ENCODE measurements at regions not wholly inside any gene's neighbourhood (a gene's known extent, or its start where the extent isn't known, plus 50 kb on each side); places are given as distances from the start of the nearest gene placed in this dataset.

DNA sequence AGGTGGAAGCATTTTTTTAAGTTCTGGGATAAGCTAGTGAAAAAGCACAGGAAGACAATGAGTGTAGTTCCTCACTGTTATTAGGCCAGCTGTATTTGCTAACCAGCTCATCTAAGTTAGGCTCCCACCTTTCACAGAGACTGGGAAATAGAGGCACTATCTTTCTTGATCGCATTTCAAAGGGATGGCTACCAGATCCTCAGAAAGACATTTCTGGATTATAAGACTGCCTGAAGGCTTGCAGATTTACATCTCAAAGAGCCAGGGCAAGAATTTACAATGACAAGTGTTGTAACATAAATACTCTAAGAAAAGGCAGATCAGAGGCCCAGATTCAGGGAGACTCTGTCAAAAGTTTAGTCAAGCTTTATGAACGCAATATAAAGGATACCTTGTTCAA, 1005.5 kb downstream of the PCDH9 start:
- Histone ChIP-seq H3K27ac (ENCODE audit: low read depth) (no peak overlapping the region), H3K4me3 (no peak overlapping the region; the same call in 1 of the 2 replicates), H3F3A (replicated peaks; ENCODE audit: low read depth) (no peaks in the 10 kb centered on the region), H3K79me2 (replicated peaks; ENCODE audit: insufficient read depth) (no peaks in the 10 kb centered on the region), H4K20me1 (replicated peaks; ENCODE audit: insufficient read depth) (peaks cover 5% of the 10 kb centered on the region), H3K4me2 (peak overlapping the region; percentile 18; the same call in 1 of the 2 replicates), H3K36me3 (ENCODE audit: insufficient read depth) (no peaks in the 10 kb centered on the region), H2AFZ (no peak overlapping the region), H3K27me3 (ENCODE audit: insufficient read depth) (peaks cover 64% of the 10 kb centered on the region), H3K4me1 (ENCODE audit: insufficient read depth) (peaks cover 43% of the 10 kb centered on the region), H3K9me2 (ENCODE audit: insufficient read depth) (no peaks in the 10 kb centered on the region)
- H3K9me3 Mint-ChIP-seq: no peaks in the 10 kb centered on the region; the same call in 2 of the 3 replicates
- DNase-seq (ENCODE audit: low spot score) (peak; percentile 90), ATAC-seq (peak; percentile 94)
- no peak for TF ChIP-seq EZH2 (IDR thresholded peaks at IDR 0.05; ENCODE audit: low read depth, unreplicated experiment)
- peak; percentile 89 for TF ChIP-seq NANOG (IDR thresholded peaks at IDR 0.05; ENCODE audit: borderline replicate concordance)
- no peak for TF ChIP-seq JUNB (IDR thresholded peaks at IDR 0.05; ENCODE audit: unreplicated experiment)
- 0 out of 2 replicates have a peak, but pooled peaks have one; percentile 3 for TF ChIP-seq CREB1 (CRISPR knock-in tag; IDR thresholded peaks at IDR 0.05; ENCODE audit: low read depth)
- TF ChIP-seq, protein P1, sequence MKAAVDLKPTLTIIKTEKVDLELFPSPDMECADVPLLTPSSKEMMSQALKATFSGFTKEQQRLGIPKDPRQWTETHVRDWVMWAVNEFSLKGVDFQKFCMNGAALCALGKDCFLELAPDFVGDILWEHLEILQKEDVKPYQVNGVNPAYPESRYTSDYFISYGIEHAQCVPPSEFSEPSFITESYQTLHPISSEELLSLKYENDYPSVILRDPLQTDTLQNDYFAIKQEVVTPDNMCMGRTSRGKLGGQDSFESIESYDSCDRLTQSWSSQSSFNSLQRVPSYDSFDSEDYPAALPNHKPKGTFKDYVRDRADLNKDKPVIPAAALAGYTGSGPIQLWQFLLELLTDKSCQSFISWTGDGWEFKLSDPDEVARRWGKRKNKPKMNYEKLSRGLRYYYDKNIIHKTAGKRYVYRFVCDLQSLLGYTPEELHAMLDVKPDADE (IDR thresholded peaks at IDR 0.05): 0 out of 2 replicates have a peak, but pooled peaks have one; percentile 32
- TF ChIP-seq EZH2phosphoT487 (IDR thresholded peaks at IDR 0.05; ENCODE audit: unreplicated experiment): no peak
- peak; percentile 89 for TF ChIP-seq POLR2AphosphoS5 (IDR thresholded peaks at IDR 0.05; ENCODE audit: low read depth)
- peaks cover 44% of the 10 kb centered on the region for H3K4me1 Mint-ChIP-seq
- H3K27me3 Mint-ChIP-seq (ENCODE audit: insufficient read depth, low read depth, poor library complexity): peaks cover 55% of the 10 kb centered on the region
- no peak overlapping the region for H3K27ac Mint-ChIP-seq
- no peak overlapping the region for H3K4me3 Mint-ChIP-seq
- H3K36me3 Mint-ChIP-seq (ENCODE audit: low read depth): no peaks in the 10 kb centered on the region

DNA sequence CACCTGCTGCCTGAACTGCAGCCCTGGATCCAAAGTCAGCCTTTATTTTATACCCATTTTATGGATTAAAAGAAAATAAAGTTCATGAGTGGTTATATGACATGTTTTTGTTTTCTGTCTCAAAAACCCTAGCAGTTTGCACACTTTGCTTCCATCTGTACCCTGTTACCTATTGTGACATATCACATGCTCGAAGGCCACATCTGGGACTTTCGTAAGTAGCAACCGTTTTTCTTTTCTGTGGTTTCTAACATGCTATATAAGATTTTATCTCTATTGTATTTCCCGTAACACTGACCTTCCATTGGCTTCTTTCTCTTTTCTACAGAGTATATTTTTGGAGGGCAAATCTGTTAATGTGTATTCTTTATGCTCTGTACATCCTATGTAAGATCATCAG, 1007.2 kb downstream of the PCDH9 start:
- no peak for ATAC-seq
- Histone ChIP-seq H4K20me1 (replicated peaks; ENCODE audit: insufficient read depth) (peaks cover 5% of the 10 kb centered on the region), H3K27me3 (ENCODE audit: insufficient read depth) (peaks cover 82% of the 10 kb centered on the region)
- TF ChIP-seq CREB1 (CRISPR knock-in tag; IDR thresholded peaks at IDR 0.05; ENCODE audit: low read depth) (no peak), NANOG (IDR thresholded peaks at IDR 0.05; ENCODE audit: borderline replicate concordance) (no peak), POLR2AphosphoS5 (IDR thresholded peaks at IDR 0.05; ENCODE audit: low read depth) (no peak), EZH2phosphoT487 (IDR thresholded peaks at IDR 0.05; ENCODE audit: unreplicated experiment) (no peak), ZNF331 (CRISPR knock-in tag; IDR thresholded peaks at IDR 0.05; ENCODE audit: low read depth) (no peak)
- TF ChIP-seq, protein P2, sequence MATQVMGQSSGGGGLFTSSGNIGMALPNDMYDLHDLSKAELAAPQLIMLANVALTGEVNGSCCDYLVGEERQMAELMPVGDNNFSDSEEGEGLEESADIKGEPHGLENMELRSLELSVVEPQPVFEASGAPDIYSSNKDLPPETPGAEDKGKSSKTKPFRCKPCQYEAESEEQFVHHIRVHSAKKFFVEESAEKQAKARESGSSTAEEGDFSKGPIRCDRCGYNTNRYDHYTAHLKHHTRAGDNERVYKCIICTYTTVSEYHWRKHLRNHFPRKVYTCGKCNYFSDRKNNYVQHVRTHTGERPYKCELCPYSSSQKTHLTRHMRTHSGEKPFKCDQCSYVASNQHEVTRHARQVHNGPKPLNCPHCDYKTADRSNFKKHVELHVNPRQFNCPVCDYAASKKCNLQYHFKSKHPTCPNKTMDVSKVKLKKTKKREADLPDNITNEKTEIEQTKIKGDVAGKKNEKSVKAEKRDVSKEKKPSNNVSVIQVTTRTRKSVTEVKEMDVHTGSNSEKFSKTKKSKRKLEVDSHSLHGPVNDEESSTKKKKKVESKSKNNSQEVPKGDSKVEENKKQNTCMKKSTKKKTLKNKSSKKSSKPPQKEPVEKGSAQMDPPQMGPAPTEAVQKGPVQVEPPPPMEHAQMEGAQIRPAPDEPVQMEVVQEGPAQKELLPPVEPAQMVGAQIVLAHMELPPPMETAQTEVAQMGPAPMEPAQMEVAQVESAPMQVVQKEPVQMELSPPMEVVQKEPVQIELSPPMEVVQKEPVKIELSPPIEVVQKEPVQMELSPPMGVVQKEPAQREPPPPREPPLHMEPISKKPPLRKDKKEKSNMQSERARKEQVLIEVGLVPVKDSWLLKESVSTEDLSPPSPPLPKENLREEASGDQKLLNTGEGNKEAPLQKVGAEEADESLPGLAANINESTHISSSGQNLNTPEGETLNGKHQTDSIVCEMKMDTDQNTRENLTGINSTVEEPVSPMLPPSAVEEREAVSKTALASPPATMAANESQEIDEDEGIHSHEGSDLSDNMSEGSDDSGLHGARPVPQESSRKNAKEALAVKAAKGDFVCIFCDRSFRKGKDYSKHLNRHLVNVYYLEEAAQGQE (IDR thresholded peaks at IDR 0.05; ENCODE audit: unreplicated experiment): no peak
- TF ChIP-seq, protein P3, sequence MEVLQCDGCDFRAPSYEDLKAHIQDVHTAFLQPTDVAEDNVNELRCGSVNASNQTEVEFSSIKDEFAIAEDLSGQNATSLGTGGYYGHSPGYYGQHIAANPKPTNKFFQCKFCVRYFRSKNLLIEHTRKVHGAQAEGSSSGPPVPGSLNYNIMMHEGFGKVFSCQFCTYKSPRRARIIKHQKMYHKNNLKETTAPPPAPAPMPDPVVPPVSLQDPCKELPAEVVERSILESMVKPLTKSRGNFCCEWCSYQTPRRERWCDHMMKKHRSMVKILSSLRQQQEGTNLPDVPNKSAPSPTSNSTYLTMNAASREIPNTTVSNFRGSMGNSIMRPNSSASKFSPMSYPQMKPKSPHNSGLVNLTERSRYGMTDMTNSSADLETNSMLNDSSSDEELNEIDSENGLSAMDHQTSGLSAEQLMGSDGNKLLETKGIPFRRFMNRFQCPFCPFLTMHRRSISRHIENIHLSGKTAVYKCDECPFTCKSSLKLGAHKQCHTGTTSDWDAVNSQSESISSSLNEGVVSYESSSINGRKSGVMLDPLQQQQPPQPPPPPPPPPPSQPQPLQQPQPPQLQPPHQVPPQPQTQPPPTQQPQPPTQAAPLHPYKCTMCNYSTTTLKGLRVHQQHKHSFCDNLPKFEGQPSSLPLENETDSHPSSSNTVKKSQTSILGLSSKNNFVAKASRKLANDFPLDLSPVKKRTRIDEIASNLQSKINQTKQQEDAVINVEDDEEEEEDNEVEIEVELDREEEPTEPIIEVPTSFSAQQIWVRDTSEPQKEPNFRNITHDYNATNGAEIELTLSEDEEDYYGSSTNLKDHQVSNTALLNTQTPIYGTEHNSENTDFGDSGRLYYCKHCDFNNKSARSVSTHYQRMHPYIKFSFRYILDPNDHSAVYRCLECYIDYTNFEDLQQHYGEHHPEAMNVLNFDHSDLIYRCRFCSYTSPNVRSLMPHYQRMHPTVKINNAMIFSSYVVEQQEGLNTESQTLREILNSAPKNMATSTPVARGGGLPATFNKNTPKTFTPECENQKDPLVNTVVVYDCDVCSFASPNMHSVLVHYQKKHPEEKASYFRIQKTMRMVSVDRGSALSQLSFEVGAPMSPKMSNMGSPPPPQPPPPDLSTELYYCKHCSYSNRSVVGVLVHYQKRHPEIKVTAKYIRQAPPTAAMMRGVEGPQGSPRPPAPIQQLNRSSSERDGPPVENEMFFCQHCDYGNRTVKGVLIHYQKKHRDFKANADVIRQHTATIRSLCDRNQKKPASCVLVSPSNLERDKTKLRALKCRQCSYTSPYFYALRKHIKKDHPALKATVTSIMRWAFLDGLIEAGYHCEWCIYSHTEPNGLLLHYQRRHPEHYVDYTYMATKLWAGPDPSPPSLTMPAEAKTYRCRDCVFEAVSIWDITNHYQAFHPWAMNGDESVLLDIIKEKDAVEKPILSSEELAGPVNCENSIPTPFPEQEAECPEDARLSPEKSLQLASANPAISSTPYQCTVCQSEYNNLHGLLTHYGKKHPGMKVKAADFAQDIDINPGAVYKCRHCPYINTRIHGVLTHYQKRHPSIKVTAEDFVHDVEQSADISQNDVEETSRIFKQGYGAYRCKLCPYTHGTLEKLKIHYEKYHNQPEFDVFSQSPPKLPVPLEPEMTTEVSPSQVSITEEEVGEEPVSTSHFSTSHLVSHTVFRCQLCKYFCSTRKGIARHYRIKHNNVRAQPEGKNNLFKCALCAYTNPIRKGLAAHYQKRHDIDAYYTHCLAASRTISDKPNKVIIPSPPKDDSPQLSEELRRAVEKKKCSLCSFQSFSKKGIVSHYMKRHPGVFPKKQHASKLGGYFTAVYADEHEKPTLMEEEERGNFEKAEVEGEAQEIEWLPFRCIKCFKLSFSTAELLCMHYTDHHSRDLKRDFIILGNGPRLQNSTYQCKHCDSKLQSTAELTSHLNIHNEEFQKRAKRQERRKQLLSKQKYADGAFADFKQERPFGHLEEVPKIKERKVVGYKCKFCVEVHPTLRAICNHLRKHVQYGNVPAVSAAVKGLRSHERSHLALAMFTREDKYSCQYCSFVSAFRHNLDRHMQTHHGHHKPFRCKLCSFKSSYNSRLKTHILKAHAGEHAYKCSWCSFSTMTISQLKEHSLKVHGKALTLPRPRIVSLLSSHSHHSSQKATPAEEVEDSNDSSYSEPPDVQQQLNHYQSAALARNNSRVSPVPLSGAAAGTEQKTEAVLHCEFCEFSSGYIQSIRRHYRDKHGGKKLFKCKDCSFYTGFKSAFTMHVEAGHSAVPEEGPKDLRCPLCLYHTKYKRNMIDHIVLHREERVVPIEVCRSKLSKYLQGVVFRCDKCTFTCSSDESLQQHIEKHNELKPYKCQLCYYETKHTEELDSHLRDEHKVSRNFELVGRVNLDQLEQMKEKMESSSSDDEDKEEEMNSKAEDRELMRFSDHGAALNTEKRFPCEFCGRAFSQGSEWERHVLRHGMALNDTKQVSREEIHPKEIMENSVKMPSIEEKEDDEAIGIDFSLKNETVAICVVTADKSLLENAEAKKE (CRISPR knock-in tag; IDR thresholded peaks at IDR 0.05): no peak

More for the DNA sequence above, 1007.2 kb downstream of the PCDH9 start:
- Mint-ChIP-seq H3K36me3 (ENCODE audit: low read depth) (no peaks in the 10 kb centered on the region), H3K4me3 (no peak overlapping the region), H3K27ac (no peak overlapping the region), H3K4me1 (peaks cover 47% of the 10 kb centered on the region), H3K9me3 (no peaks in the 10 kb centered on the region), H3K27me3 (ENCODE audit: insufficient read depth, low read depth, poor library complexity) (peaks cover 51% of the 10 kb centered on the region)
- DNase-seq (ENCODE audit: low spot score): no peak
- Histone ChIP-seq H3K9me2 (ENCODE audit: insufficient read depth) (no peaks in the 10 kb centered on the region), H3K4me1 (ENCODE audit: insufficient read depth) (peaks cover 45% of the 10 kb centered on the region), H3K79me2 (replicated peaks; ENCODE audit: insufficient read depth) (no peaks in the 10 kb centered on the region), H3K36me3 (ENCODE audit: insufficient read depth) (no peaks in the 10 kb centered on the region), H2AFZ (no peak overlapping the region), H3F3A (replicated peaks; ENCODE audit: low read depth) (no peaks in the 10 kb centered on the region), H3K4me2 (no peak overlapping the region), H3K4me3 (no peak overlapping the region), H3K27ac (ENCODE audit: low read depth) (no peak overlapping the region)

All from GM23338 (cell line).